ENCODE measurements at regions not wholly inside any gene's neighbourhood (a gene's known extent, or its start where the extent isn't known, plus 50 kb on each side); places are given as distances from the start of the nearest gene placed in this dataset.
"Not testable (repeated sequence)": the region's sequence is repeated elsewhere in the genome, so short reads cannot be mapped to it uniquely, and the experiment has no call there.

GRCh38 chr5:57903458-57903857, 420.8 kb upstream of the ACTBL2 start:
- DNase-seq (ENCODE audit: low read depth, low spot score): no peak

- DNase-seq (ENCODE audit: low read depth, low spot score): no peak
Measured at GRCh38 chr5:57902095-57902494, 419.5 kb upstream of the ACTBL2 start.

GRCh38 chr5:57900381-57900944, 417.9 kb upstream of the ACTBL2 start:
- DNase-seq (ENCODE audit: low read depth, low spot score): no peak

DNA sequence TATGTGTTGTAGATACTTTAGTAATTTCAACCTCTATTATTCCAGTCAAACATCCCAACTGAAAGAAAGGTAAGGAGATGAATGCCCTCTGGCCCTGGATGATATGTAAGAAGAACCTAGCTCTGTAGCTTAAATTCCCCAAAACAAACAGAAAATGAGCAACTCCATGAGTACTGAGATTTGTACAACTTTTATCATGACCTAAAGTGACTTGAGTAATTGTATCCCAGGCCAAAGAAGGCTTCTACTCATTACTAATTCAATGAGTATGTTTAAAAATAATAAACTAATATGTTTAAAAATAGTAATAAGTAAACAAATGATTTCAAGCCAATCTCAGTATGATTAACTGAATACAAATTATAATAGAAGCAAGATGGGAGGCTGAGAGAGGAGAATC, 414.0 kb upstream of the ACTBL2 start:
- DNase-seq (ENCODE audit: low read depth, low spot score): no peak

GRCh38 chr5:57895766-57896165, 413.2 kb upstream of the ACTBL2 start:
- no peak for DNase-seq (ENCODE audit: low read depth, low spot score)

GRCh38 chr5:57893926-57894325, 411.3 kb upstream of the ACTBL2 start:
- no peak for DNase-seq (ENCODE audit: low read depth, low spot score)

DNA sequence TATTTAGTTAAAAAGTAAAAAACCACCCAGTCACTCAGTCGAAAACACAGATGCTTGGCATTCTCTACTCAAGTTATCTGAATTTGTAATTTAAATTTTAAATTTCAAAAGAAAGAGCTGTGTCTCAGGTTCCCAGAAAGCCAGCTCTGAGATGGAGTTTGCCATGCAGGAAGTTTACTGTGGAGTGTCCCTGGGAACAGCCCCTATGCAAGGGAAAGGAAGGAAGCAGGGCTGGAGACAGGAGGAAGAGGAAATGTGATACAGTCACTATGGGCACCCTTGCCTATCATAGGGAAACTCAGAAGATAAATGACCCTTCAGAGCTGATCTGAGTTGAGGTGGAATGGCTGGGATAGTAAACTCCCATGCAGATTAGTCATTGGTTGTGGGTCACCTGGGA, 408.8 kb upstream of the ACTBL2 start:
- DNase-seq (ENCODE audit: low read depth, low spot score): no peak

DNA sequence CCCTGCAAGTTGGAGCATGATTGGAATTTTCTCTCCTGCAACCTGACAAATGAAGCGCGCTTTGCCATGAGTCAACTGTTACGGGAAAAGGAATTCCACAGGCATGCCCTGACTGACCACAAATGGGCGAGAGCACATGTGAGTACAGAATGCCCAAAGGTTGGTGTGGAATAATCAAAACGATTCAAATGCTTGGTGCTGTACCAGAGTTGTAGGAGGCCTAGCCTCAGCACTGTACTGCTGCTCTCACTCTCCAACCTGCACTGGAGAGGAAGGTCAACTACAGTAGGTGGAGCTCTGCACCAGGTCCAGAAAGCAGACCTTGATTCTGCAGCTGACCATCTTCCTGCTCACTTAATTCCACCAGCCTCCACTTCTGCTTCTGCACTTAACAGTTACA, 406.9 kb upstream of the ACTBL2 start:
- DNase-seq (ENCODE audit: low read depth, low spot score): peak; percentile 11

- DNase-seq (ENCODE audit: low read depth, low spot score): peak; percentile 41
Measured at GRCh38 chr5:57887851-57888621, 405.4 kb upstream of the ACTBL2 start.

- no peak for DNase-seq (ENCODE audit: low read depth, low spot score)
Measured at GRCh38 chr5:57884346-57885102, 401.9 kb upstream of the ACTBL2 start.

DNA sequence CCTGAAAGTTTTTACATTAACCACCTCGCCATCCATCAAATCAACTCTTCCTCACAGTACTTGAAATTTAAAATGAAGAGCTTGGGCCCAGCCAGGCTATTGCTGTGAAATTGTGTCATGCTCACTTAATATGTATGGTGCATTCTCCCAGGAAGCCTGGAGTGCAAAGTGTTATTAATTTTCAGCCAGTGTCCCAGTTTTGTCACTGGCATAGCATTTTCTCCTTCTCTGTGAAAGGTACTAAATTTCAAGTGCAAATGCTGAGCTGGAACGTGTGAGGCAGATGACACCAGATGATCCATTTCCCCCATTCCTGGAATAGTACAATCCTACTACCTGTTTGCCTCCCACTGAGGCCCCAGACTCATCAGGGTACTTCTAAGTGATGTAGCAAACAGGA, 397.6 kb upstream of the ACTBL2 start:
- DNase-seq (ENCODE audit: low read depth, low spot score): no peak

DNA sequence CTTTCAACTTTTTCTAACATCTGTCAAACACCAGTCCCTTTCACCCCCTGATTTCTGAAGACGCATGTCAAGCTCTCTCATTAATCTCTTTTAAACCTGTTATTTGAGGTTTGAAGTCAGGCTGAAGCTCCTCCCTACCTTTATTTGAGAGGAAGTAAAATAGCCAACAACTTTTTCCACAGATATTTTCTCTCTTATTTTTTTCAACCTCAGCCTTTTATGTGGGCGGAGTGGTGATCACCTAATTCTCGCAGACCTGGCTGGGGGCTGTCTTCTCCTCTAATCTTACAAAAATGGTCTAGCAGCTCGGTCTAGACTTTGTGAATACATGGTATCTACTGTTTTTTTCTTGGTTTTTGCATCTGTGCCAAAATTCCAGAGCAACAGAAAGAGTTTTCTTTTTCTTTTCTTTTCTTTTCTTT, 395.7 kb upstream of the ACTBL2 start:
- DNase-seq (ENCODE audit: low read depth, low spot score): no peak

GRCh38 chr5:57871496-57871895, 388.9 kb upstream of the ACTBL2 start:
- no peak for DNase-seq (ENCODE audit: low read depth, low spot score)

DNA sequence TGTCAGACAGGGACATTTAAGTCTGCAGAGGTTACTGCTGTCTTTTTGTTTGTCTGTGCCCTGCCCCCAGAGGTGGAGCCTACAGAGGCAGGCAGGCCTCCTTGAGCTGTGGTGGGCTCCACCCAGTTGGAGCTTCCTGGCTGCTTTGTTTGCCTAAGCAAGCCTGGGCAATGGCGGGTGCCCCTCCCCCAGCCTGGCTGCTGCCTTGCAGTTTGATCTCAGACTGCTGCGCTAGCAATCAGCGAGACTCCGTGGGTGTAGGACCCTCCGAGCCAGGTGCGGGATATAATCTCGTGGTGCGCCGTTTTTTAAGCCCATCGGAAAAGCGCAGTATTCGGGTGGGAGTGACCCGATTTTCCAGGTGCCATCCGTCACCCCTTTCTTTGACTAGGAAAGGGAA, 387.7 kb upstream of the ACTBL2 start:
- not testable (repeated sequence) for DNase-seq (ENCODE audit: low read depth, low spot score)

GRCh38 chr5:57863661-57864060, 381.1 kb upstream of the ACTBL2 start:
- DNase-seq (ENCODE audit: low read depth, low spot score): no peak

DNA sequence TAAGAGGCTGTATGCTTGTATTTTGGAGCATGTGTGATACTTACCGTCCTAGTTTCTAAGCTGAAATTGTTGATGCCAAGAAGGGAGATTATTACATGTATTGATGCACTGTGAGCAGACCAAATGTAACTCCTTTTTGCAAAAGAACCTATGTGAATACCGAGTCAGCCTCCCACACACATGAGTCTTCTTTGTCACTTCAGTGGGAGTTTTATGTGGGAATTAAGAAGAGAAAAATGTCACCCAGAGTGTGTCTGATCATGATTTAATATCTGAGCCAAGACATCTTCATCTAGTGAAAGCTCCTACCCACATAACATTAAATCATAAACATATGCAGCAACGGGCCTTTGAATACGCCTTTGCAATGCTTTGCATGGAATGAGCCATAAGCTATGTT, 380.3 kb upstream of the ACTBL2 start:
- no peak for DNase-seq (ENCODE audit: low read depth, low spot score)

DNA sequence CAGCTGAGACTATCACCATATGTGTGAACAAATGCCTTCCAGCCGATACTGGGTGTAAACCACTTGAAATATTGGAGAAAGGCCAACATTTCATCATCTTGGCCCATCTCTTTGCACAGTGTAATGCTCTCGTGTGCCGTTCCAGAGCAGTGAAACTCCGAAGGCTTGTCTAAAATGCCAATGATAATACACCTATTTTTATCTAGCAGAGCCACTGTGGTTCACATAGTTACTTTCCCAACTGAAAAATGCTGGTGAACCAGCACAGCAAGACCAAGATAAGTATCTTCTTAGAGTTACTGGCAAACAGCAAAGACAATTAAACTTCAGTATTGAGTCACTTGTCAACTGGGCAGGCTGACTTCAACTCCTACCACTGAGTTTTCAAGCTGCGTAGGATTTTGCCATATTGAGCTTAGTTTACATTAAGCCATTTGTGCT, 379.9 kb upstream of the ACTBL2 start:
- DNase-seq (ENCODE audit: low read depth, low spot score): no peak

DNA sequence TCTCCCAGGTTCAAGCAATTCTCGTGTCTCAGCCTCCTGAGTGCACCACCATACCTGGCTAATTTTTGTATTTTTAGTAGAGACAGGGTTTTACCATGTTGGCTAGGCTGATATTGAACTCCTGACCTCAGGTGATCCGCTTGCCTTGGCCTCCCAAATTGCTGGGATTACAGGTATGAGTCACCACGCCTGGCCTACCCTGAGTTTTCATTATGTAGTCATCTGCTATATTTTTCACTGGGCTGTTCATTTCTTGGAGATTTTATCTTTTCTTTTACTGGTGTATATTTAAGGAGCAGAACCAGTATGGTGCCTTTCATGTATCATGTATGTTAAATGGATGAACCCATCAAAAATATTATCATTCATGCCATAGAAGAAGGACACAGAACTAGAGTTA, 377.0 kb upstream of the ACTBL2 start:
- DNase-seq (ENCODE audit: low read depth, low spot score): no peak

DNA sequence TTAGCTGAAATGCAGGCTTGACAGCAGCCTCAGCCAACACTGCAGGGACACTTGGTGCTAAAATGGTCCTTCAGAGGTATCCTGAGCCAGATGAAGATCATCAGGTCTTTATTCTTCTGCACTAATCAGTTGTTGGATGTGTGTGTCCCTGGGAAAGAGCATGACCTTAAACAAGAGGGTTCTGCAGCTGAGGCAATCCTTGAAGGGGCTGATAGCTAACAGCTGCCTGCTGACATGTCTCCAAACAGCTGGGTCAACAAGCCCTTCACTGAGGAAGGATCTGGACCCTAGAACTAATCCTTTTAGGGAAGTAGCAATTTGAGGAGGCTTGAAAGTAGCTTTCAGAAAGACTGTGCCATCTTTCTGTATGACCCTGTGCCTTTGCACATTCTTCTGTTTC, 376.3 kb upstream of the ACTBL2 start:
- DNase-seq (ENCODE audit: low read depth, low spot score): no peak

GRCh38 chr5:57857696-57858095, 375.1 kb upstream of the ACTBL2 start:
- no peak for DNase-seq (ENCODE audit: low read depth, low spot score)

- no peak for DNase-seq (ENCODE audit: low read depth, low spot score)
Measured at GRCh38 chr5:57855831-57856230, 373.2 kb upstream of the ACTBL2 start.

GRCh38 chr5:57853929-57854697, 371.5 kb upstream of the ACTBL2 start:
- no peak for DNase-seq (ENCODE audit: low read depth, low spot score)

Data from pulmonary artery endothelial cell (primary cell).